CD8-positive, alpha-beta memory T cell (primary cell): ENCODE measurements at regions not wholly inside any gene's neighbourhood (a gene's known extent, or its start where the extent isn't known, plus 50 kb on each side); places are given as distances from the start of the nearest gene placed in this dataset.
A peak's percentile ranks its signal among the peaks of the same experiment; 100 is the strongest.
"Not testable (repeated sequence)": the region's sequence is repeated elsewhere in the genome, so short reads cannot be mapped to it uniquely, and the experiment has no call there.

Experiments used
- CTCF ChIA-PET: fragments of 350-600 bp; sonication (Branson Sonifier 250); formaldehyde crosslinking; loops from one replicate; lab custom pipeline; 2021; ENCODE audit warnings: antibody characterized with exemption; lab: Charles Lee
- POLR2A ChIA-PET: fragments of 350-600 bp; sonication (Branson Sonifier 250); formaldehyde crosslinking; loops from one replicate; lab custom pipeline; 2021; ENCODE audit warnings: antibody characterized with exemption; lab: Charles Lee
- DNase-seq, 5 donors: peaks; one replicate each; pipeline versions ENCODE4 v3.0.0 to v3.0.0-alpha.2; 2020 to 2022; ENCODE audit warnings: mixed read lengths in 1 of 5
- H3K27ac ChIP-seq: one replicate; pipeline ENCODE4 v1.7.0; 2013; ENCODE audit warnings: low read depth, mild to moderate bottlenecking, low read length, moderate library complexity
- H3K27me3 ChIP-seq: 2 replicates; pipeline ENCODE4 v1.7.0; 2013; ENCODE audit warnings: low read length, mild to moderate bottlenecking; ENCODE audit not compliant: insufficient read depth, poor library complexity, severe bottlenecking
- H3K36me3 ChIP-seq: 2 replicates; pipeline ENCODE4 v1.7.0; 2013; ENCODE audit warnings: mild to moderate bottlenecking, low read length, moderate library complexity; ENCODE audit not compliant: insufficient read depth
- H3K4me1 ChIP-seq: 2 replicates; pipeline ENCODE4 v1.7.0; 2013; ENCODE audit warnings: mild to moderate bottlenecking, low read length, moderate library complexity; ENCODE audit not compliant: insufficient read depth
- H3K4me3 ChIP-seq: 2 replicates; pipeline ENCODE4 v1.7.0; 2013; ENCODE audit warnings: mild to moderate bottlenecking, low read length
- H3K9me3 ChIP-seq: 2 replicates; pipeline ENCODE4 v1.7.0; 2013; ENCODE audit warnings: mild to moderate bottlenecking, low read length
- H3K27ac Mint-ChIP-seq, 8 donors: one replicate each; pipeline ENCODE4 v1.8.0; 2020 to 2021; ENCODE audit warnings: mixed read lengths in 8 of 8, mild to moderate bottlenecking in 6 of 8, inconsistent platforms in 3 of 8, moderate library complexity in 3 of 8
- H3K27me3 Mint-ChIP-seq, 2 donors: one replicate each; pipeline ENCODE4 v1.8.0; 2020 to 2021; ENCODE audit warnings: mixed read lengths in 2 of 2, mild to moderate bottlenecking in 1 of 2, moderate library complexity in 1 of 2
- H3K36me3 Mint-ChIP-seq, 3 donors: one replicate each; pipeline ENCODE4 v1.8.0; 2020 to 2021; ENCODE audit warnings: mixed read lengths in 3 of 3, inconsistent platforms in 1 of 3, mild to moderate bottlenecking in 1 of 3
- H3K4me1 Mint-ChIP-seq, 3 donors: one replicate each; pipeline ENCODE4 v1.8.0; 2020 to 2021; ENCODE audit warnings: mixed read lengths in 3 of 3, inconsistent platforms in 1 of 3, mild to moderate bottlenecking in 1 of 3
- H3K4me3 Mint-ChIP-seq, 7 donors: one replicate each; pipeline ENCODE4 v1.8.0; 2020 to 2021; ENCODE audit warnings: mixed read lengths in 7 of 7, mild to moderate bottlenecking in 6 of 7, moderate library complexity in 4 of 7, inconsistent platforms in 2 of 7
- H3K9me3 Mint-ChIP-seq, 5 donors: one replicate each; pipeline ENCODE4 v1.8.0; 2020 to 2022; ENCODE audit warnings: mixed read lengths in 5 of 5, mild to moderate bottlenecking in 3 of 5, moderate library complexity in 2 of 5, inconsistent platforms in 1 of 5

GRCh38 chrX:2574271-2574670 is 73.5 kb upstream of the DHRSX start:
- Mint-ChIP-seq H3K9me3 (peaks cover 0 to 2% (median 0%) of the 10 kb centered on the region in 5 donors), H3K36me3 (peaks cover 0 to 15% (median 0%) of the 10 kb centered on the region in 3 donors), H3K27me3 (peaks cover 14 to 18% of the 10 kb centered on the region in 2 donors), H3K4me1 (peaks cover 0 to 2% (median 0%) of the 10 kb centered on the region in 3 donors), H3K27ac (no peak overlapping the region), H3K4me3 (no peak overlapping the region)
- POLR2A ChIA-PET = no interaction called here
- DNase-seq = no peak
- Histone ChIP-seq H3K4me3 (no peak overlapping the region), H3K9me3 (no peaks in the 10 kb centered on the region), H3K36me3 (no peaks in the 10 kb centered on the region), H3K27ac (no peak overlapping the region), H3K27me3 (no peaks in the 10 kb centered on the region), H3K4me1 (no peaks in the 10 kb centered on the region)
- CTCF ChIA-PET = no interaction called here

DNA sequence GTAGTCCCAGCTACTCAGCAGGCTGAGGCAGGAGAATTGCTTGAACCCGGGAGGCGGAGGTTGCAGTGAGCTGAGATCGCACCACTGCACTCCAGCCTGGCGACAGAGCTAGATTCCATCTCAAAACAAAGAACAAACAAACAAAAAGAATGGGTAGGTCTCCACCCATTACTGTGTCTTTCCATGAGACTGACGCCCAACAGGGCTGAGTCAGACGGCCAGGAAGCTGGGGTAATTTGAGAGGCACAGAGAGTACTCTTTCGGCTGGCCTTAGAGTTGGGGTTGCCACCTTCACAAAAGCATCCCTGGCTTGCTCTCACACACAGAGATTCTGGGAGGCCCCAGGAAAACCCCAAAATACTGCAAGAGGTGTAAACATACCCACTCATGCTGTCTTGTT is 72.0 kb upstream of the DHRSX start:
- H3K27me3 Mint-ChIP-seq = peaks cover 4 to 8% of the 10 kb centered on the region in 2 donors

DNA sequence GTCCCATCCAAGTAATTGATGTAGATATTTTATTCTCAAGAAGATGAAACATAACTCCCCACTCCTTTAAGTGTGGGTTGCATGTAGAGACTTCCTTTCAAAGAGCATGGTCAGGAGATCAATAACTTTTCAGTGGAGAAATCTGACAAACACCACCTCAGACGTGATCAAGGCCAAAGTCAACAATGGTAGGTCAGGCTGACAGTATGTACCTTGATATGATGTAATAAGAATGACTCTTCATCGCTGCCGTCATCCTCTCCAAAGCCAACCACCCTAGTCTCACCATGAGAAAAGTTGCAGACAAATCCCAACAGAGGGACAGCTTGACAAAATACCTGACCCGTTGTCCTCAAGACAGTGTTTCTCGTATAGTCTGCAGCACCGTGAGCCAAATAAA is 67.3 kb upstream of the DHRSX start:
- Histone ChIP-seq H3K4me1 (no peaks in the 10 kb centered on the region), H3K27me3 (no peaks in the 10 kb centered on the region), H3K27ac (no peak overlapping the region), H3K9me3 (no peaks in the 10 kb centered on the region), H3K36me3 (no peaks in the 10 kb centered on the region), H3K4me3 (no peak overlapping the region)
- Mint-ChIP-seq H3K4me1 (no peaks in the 10 kb centered on the region), H3K4me3 (no peak overlapping the region), H3K36me3 (peaks cover 0 to 17% (median 0%) of the 10 kb centered on the region in 3 donors), H3K9me3 (peaks cover 0 to 3% (median 0%) of the 10 kb centered on the region in 5 donors), H3K27me3 (no peaks in the 10 kb centered on the region), H3K27ac (no peak overlapping the region)
- POLR2A ChIA-PET = no interaction called here
- CTCF ChIA-PET = no interaction called here
- DNase-seq = no peak

More for the DNA sequence above, 72.0 kb upstream of the DHRSX start:
- ChIA-PET CTCF (no interaction called here), POLR2A (no interaction called here)
- peaks cover 0 to 16% (median 0%) of the 10 kb centered on the region in 3 donors for H3K36me3 Mint-ChIP-seq
- no peak for DNase-seq
- peaks cover 0 to 2% (median 0%) of the 10 kb centered on the region in 5 donors for H3K9me3 Mint-ChIP-seq
- no peak overlapping the region for H3K4me3 Mint-ChIP-seq
- peak overlapping the region in 2 of 8 donors; percentile 54 to 68 for H3K27ac Mint-ChIP-seq
- Histone ChIP-seq H3K9me3 (no peaks in the 10 kb centered on the region), H3K4me3 (no peak overlapping the region), H3K36me3 (no peaks in the 10 kb centered on the region), H3K27ac (no peak overlapping the region), H3K27me3 (no peaks in the 10 kb centered on the region), H3K4me1 (no peaks in the 10 kb centered on the region)
- no peaks in the 10 kb centered on the region for H3K4me1 Mint-ChIP-seq

DNA sequence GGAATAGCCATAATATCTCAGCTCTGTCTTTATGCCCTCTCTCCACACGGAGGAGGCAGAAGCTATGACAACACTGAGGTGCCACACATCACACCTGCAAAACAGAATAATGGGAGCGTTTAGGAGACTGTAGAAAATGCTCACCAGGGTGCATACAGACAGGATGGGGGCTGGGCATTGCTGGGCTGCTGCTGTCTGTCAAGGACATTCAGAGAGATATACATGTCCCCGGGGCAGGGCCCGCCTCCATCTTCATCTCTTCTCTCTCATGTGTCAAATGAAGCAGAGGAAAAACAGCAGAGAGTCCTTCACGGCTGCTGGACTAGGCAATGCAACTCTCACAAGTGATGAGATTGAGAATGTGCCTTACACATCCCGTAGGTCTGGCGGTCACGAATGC is 65.3 kb upstream of the DHRSX start:
- Histone ChIP-seq H3K9me3 (no peaks in the 10 kb centered on the region), H3K4me3 (no peak overlapping the region), H3K27me3 (no peaks in the 10 kb centered on the region), H3K27ac (no peak overlapping the region), H3K36me3 (no peaks in the 10 kb centered on the region), H3K4me1 (no peaks in the 10 kb centered on the region)
- POLR2A ChIA-PET = no interaction called here
- Mint-ChIP-seq H3K4me1 (no peaks in the 10 kb centered on the region), H3K4me3 (no peak overlapping the region), H3K27ac (no peak overlapping the region), H3K9me3 (peaks cover 0 to 3% (median 0%) of the 10 kb centered on the region in 5 donors), H3K27me3 (no peaks in the 10 kb centered on the region), H3K36me3 (peaks cover 0 to 17% (median 0%) of the 10 kb centered on the region in 3 donors)
- CTCF ChIA-PET = no interaction called here
- no peak for DNase-seq

- no peak overlapping the region for H3K27ac Mint-ChIP-seq
- H3K4me3 ChIP-seq = no peak overlapping the region
- H3K9me3 Mint-ChIP-seq = peaks cover 0 to 2% (median 0%) of the 10 kb centered on the region in 5 donors
- no peak overlapping the region for H3K27ac ChIP-seq
- peaks cover 0 to 3% (median 0%) of the 10 kb centered on the region in 3 donors for H3K36me3 Mint-ChIP-seq
- DNase-seq = no peak
- no peaks in the 10 kb centered on the region for H3K27me3 ChIP-seq
- POLR2A ChIA-PET = no interaction called here
- H3K4me1 ChIP-seq = no peaks in the 10 kb centered on the region
- H3K4me1 Mint-ChIP-seq = no peaks in the 10 kb centered on the region
- no peak overlapping the region for H3K4me3 Mint-ChIP-seq
- no peaks in the 10 kb centered on the region for H3K36me3 ChIP-seq
- H3K27me3 Mint-ChIP-seq = peaks cover 7 to 25% of the 10 kb centered on the region in 2 donors
- CTCF ChIA-PET = no interaction called here
- H3K9me3 ChIP-seq = no peaks in the 10 kb centered on the region
Observed at GRCh38 chrX:2561456-2561855, 60.7 kb upstream of the DHRSX start.

GRCh38 chrX:2559124-2559523 is 58.3 kb upstream of the DHRSX start:
- Mint-ChIP-seq H3K36me3 (peaks cover 0 to 4% (median 0%) of the 10 kb centered on the region in 3 donors), H3K27ac (no peak overlapping the region), H3K9me3 (peaks cover 0 to 7% (median 4%) of the 10 kb centered on the region in 5 donors), H3K27me3 (peaks cover 15 to 46% of the 10 kb centered on the region in 2 donors), H3K4me1 (no peaks in the 10 kb centered on the region), H3K4me3 (no peak overlapping the region)
- no peaks in the 10 kb centered on the region for H3K9me3 ChIP-seq
- no peaks in the 10 kb centered on the region for H3K4me1 ChIP-seq
- no peak overlapping the region for H3K27ac ChIP-seq
- ChIA-PET POLR2A (no interaction called here), CTCF (no interaction called here)
- H3K36me3 ChIP-seq = no peaks in the 10 kb centered on the region
- no peaks in the 10 kb centered on the region for H3K27me3 ChIP-seq
- no peak overlapping the region for H3K4me3 ChIP-seq
- no peak for DNase-seq

DNA sequence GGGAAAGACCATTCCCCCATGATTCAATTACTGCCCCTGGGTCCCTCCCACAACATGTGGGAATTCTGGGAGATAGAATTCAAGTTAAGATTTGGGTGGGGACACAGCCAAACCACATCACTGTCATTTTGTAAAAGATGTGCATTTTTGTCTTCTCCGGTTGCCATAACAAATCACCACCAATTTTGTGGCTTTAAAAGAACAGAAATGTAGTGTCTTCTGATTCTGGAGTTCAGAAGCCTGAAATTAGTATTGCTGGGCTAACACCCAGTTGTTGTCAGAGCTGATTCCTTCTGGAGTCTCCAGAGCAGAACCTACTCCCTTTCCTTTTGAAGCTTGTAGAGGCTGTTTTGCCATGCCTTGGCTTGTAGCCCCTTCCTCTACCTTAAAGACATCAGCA is 54.1 kb upstream of the DHRSX start:
- no peaks in the 10 kb centered on the region for H3K36me3 ChIP-seq
- Mint-ChIP-seq H3K4me3 (no peak overlapping the region), H3K9me3 (peaks cover 0 to 5% (median 3%) of the 10 kb centered on the region in 5 donors), H3K27me3 (peaks cover 18 to 55% of the 10 kb centered on the region in 2 donors), H3K4me1 (no peaks in the 10 kb centered on the region), H3K36me3 (peaks cover 0 to 4% (median 0%) of the 10 kb centered on the region in 3 donors), H3K27ac (no peak overlapping the region)
- DNase-seq = no peak
- no peaks in the 10 kb centered on the region for H3K4me1 ChIP-seq
- H3K27me3 ChIP-seq = no peaks in the 10 kb centered on the region
- H3K27ac ChIP-seq = no peak overlapping the region
- CTCF ChIA-PET = no interaction called here
- no peaks in the 10 kb centered on the region for H3K9me3 ChIP-seq
- no peak overlapping the region for H3K4me3 ChIP-seq
- POLR2A ChIA-PET = no interaction called here

DNA sequence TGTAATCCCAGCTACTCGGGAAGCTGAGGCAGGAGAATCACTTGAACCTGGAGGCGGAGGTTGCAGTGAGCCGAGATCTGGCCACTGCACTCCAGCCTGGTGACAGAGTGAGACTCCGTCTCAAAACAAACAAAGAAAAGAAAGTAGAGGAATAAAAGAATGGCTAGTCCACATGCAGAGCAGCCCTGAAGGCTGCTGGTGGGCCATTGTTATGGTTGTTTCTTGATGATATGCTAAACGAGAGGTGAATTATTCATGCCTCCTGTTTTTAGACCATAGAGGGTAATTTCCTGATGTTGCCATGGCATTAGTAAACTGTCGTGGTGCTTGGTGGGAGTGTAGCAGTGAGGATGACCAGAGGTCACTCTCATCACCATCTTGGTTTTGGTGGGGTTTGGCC is 53.3 kb upstream of the DHRSX start:
- H3K9me3 Mint-ChIP-seq, H3K9me3 ChIP-seq, H3K4me3 Mint-ChIP-seq, H3K36me3 ChIP-seq, H3K4me1 ChIP-seq, H3K27me3 ChIP-seq, POLR2A ChIA-PET, H3K4me3 ChIP-seq, H3K4me1 Mint-ChIP-seq, H3K36me3 Mint-ChIP-seq, H3K27ac ChIP-seq, CTCF ChIA-PET, H3K27ac Mint-ChIP-seq, DNase-seq: not testable (repeated sequence)
- peaks cover 18 to 58% of the 10 kb centered on the region in 2 donors for H3K27me3 Mint-ChIP-seq
